Chondrocyte (in vitro differentiated cells): ENCODE measurements at regions not wholly inside any gene's neighbourhood (a gene's known extent, or its start where the extent isn't known, plus 50 kb on each side); places are given as distances from the start of the nearest gene placed in this dataset.

Experiments
- DNase-seq: peaks from one replicate; pipeline ENCODE4 v3.0.0; 2021; ENCODE audit warnings: mixed read lengths, low spot score
- H3K27ac Mint-ChIP-seq: one replicate; pipeline ENCODE4 v1.8.0; 2021; ENCODE audit warnings: mild to moderate bottlenecking, moderate library complexity, mixed read lengths; ENCODE audit not compliant: unreplicated experiment
- H3K27me3 Mint-ChIP-seq: 2 replicates; pipeline ENCODE4 v1.8.0; 2021; ENCODE audit warnings: low read depth, mixed read lengths
- H3K36me3 Mint-ChIP-seq: 2 replicates; pipeline ENCODE4 v1.8.0; 2021; ENCODE audit warnings: low read depth, mixed read lengths
- H3K4me1 Mint-ChIP-seq: 2 replicates; pipeline ENCODE4 v1.8.0; 2021; ENCODE audit warnings: low read depth, mild to moderate bottlenecking, mixed read lengths
- H3K4me3 Mint-ChIP-seq: one replicate; pipeline ENCODE4 v1.8.0; 2021; ENCODE audit warnings: mild to moderate bottlenecking, moderate library complexity, mixed read lengths; ENCODE audit not compliant: unreplicated experiment
- H3K9me3 Mint-ChIP-seq: 2 replicates; pipeline ENCODE4 v1.8.0; 2021; ENCODE audit warnings: low read depth, mixed read lengths
- TF ChIP-seq, protein P1 (sequence below): fragments of 200-600 bp; sonication (generic); IDR thresholded peaks from 2 replicates; pipeline ENCODE4 v1.5.0; 2021; ENCODE audit warnings: antibody characterized with exemption, mild to moderate bottlenecking, moderate library complexity

GRCh38 chr9:107969727-107970126 lies 480.2 kb upstream of the KLF4 start:
- peaks cover 2% of the 10 kb centered on the region for H3K36me3 Mint-ChIP-seq
- DNase-seq = no peak
- peaks cover 8% of the 10 kb centered on the region for H3K4me1 Mint-ChIP-seq
- no peaks in the 10 kb centered on the region for H3K9me3 Mint-ChIP-seq
- no peak overlapping the region for H3K27ac Mint-ChIP-seq
- no peak overlapping the region for H3K4me3 Mint-ChIP-seq
- TF ChIP-seq, protein P1, sequence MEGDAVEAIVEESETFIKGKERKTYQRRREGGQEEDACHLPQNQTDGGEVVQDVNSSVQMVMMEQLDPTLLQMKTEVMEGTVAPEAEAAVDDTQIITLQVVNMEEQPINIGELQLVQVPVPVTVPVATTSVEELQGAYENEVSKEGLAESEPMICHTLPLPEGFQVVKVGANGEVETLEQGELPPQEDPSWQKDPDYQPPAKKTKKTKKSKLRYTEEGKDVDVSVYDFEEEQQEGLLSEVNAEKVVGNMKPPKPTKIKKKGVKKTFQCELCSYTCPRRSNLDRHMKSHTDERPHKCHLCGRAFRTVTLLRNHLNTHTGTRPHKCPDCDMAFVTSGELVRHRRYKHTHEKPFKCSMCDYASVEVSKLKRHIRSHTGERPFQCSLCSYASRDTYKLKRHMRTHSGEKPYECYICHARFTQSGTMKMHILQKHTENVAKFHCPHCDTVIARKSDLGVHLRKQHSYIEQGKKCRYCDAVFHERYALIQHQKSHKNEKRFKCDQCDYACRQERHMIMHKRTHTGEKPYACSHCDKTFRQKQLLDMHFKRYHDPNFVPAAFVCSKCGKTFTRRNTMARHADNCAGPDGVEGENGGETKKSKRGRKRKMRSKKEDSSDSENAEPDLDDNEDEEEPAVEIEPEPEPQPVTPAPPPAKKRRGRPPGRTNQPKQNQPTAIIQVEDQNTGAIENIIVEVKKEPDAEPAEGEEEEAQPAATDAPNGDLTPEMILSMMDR = no peak
- H3K27me3 Mint-ChIP-seq = peaks cover 34% of the 10 kb centered on the region

DNA sequence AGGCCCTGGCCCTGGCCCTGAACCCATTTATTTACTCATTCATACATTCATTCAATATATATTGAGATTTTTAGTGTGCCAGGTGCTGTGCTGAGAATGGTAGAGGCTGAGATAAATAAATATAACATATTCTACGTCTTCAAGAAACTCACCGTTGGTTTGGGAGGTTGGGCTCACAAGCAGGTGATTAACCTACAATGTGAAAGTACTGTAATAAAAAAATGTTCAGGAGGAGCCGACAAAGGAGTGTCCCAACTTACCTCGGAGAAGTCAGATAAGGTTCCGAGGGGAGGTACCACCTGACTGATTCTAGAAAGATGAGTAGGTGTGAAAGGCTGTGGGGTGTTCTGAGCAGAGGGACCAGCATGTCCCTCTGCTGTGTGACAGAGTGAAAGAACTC lies 479.6 kb upstream of the KLF4 start:
- TF ChIP-seq, protein P1 = no peak
- no peak overlapping the region for H3K27ac Mint-ChIP-seq
- H3K36me3 Mint-ChIP-seq = peaks cover under 1% of the 10 kb centered on the region
- peaks cover 28% of the 10 kb centered on the region for H3K27me3 Mint-ChIP-seq
- H3K4me3 Mint-ChIP-seq = no peak overlapping the region
- no peak for DNase-seq
- no peaks in the 10 kb centered on the region for H3K9me3 Mint-ChIP-seq
- peaks cover 8% of the 10 kb centered on the region for H3K4me1 Mint-ChIP-seq

DNA sequence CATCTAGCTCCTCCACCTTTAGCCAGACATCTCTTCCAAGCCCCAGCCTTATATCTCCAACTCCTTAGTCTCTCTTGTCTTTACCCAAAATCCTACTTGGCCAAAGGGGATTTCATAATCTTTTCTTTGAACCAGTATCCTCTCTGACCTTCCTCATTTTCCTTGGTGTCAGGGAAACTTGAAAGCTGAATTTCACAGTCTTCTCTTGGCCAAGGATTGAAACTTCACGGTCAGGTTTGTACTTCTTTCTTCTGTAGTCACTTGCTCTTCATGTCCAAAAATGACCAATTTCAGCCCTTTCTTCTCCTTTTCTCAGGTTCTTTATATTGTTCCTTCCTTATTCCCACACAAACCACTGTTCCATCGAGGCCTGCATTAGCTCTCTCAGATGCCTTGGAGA lies 473.7 kb upstream of the KLF4 start:
- no peak overlapping the region for H3K27ac Mint-ChIP-seq
- peaks cover 42% of the 10 kb centered on the region for H3K27me3 Mint-ChIP-seq
- H3K9me3 Mint-ChIP-seq = no peaks in the 10 kb centered on the region
- no peaks in the 10 kb centered on the region for H3K36me3 Mint-ChIP-seq
- no peak overlapping the region for H3K4me3 Mint-ChIP-seq
- DNase-seq = no peak
- TF ChIP-seq, protein P1 = no peak
- H3K4me1 Mint-ChIP-seq = peaks cover 8% of the 10 kb centered on the region

DNA sequence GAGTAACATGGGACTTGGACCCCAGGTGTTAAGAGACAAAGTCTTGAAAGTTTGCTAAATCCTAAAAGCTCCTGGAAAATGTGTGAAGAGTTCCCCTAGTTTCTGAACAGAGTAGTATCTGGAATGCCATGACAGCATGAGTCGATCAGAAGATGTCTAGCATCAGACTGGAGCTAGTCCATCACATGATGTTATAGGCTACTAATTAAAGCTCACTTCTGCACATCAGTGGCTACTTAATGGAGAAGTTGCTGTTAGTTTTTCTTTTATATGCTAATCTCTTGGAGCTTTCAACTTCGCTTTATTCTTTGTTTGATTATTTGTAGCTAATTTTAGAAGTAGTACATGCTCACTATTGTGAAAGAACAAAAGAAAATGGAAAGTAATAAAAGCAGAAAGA lies 471.3 kb upstream of the KLF4 start:
- TF ChIP-seq, protein P1 = no peak
- Mint-ChIP-seq H3K27me3 (peaks cover 37% of the 10 kb centered on the region), H3K4me1 (no peaks in the 10 kb centered on the region), H3K36me3 (no peaks in the 10 kb centered on the region), H3K9me3 (no peaks in the 10 kb centered on the region), H3K27ac (no peak overlapping the region), H3K4me3 (no peak overlapping the region)
- DNase-seq = no peak

DNA sequence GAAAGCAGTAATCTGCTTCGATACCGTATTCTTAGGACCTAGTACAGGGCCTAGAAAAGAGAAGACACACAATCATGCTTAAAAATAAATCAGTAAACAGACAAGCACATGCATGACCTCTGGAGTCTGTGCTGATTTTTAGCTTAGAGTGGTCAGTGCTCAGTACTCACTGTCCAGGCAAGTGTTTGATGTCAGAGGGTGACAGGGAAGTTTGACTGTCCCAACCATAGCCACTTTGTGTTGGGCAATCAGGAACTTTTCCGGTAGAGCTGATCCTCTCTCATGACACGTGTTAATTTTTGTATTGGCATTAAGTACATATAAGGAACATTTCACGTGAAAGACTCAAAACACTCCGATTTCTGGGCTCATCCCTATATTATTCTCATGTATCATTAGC lies 464.7 kb upstream of the KLF4 start:
- H3K27me3 Mint-ChIP-seq = peaks cover 15% of the 10 kb centered on the region
- H3K4me3 Mint-ChIP-seq = no peak overlapping the region
- no peak overlapping the region for H3K27ac Mint-ChIP-seq
- no peak for DNase-seq
- peaks cover 14% of the 10 kb centered on the region for H3K9me3 Mint-ChIP-seq
- TF ChIP-seq, protein P1 = no peak
- peaks cover 4% of the 10 kb centered on the region for H3K36me3 Mint-ChIP-seq
- no peaks in the 10 kb centered on the region for H3K4me1 Mint-ChIP-seq
